ENCODE measurements at regions not wholly inside any gene's neighbourhood (a gene's known extent, or its start where the extent isn't known, plus 50 kb on each side); places are given as distances from the start of the nearest gene placed in this dataset.

DNA sequence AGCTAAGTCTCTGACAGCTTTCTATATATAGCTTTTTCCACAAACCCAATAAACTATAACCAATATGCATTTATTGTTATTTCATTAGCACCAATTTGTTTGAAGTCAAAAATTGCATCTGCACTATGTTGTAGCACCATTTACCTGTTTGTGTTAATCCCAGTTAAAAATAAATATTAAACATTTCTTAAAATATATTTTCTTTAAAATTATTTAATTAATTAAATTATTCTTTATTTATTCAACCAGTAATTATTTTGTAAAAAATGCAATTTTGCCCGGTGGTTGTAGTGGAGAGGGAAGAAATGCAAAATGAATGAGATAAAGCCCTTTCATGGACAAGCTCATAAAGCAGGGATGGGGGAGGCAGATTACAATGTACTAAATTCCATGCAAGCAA, 1257.9 kb downstream of the PCDH17 start:
- H3K27me3 ChIP-seq, result no peaks in the 10 kb centered on the region
- no peak for DNase-seq (ENCODE audit: low spot score in 2 of 2)
- H3K36me3 ChIP-seq, result no peaks in the 10 kb centered on the region
- no peaks in the 10 kb centered on the region for H3K4me1 ChIP-seq
- WGBS, 2 donors, result 52 to 64% methylated on average over 1 of the region's 1 CpG
- TF ChIP-seq POLR2A (IDR thresholded peaks at IDR 0.05), result no peak
- H3K9me3 ChIP-seq, result peaks cover 0 to 6% (median 0%) of the 10 kb centered on the region in 4 donors
- H3K27ac ChIP-seq, result no peak overlapping the region
- no peak overlapping the region for H3K4me3 ChIP-seq

DNA sequence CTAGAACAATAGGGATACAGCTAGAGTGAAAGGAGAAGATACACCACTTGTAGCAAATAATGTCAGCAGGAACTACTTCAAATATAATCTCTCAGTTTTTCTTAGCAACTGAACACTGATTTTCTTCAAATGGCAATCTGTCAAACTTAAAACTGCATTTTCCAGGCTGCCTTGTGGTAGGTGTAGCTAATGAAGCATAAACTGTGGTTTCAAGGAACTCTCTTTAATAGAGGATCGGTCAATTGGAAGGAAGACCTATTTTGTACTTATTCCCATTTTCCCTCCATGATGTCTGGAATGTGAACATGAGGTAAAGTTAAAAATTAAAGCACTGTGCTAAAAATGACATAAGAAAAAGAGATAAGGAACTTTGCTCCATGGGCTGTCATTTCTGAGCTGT, 1261.9 kb downstream of the PCDH17 start:
- WGBS, 2 donors, result 92 to 97% methylated on average over 1 of the region's 1 CpG
- TF ChIP-seq EP300 (IDR thresholded peaks at IDR 0.05), result no peak
- no peak for TF ChIP-seq CTCF (IDR thresholded peaks at IDR 0.05)
- TF ChIP-seq POLR2A (IDR thresholded peaks at IDR 0.05), result no peak
- no peaks in the 10 kb centered on the region for H3K36me3 ChIP-seq
- H3K4me1 ChIP-seq, result no peaks in the 10 kb centered on the region
- no peak overlapping the region for H3K27ac ChIP-seq
- H3K9me3 ChIP-seq, result peaks cover 0 to 6% (median 0%) of the 10 kb centered on the region in 4 donors
- DNase-seq (ENCODE audit: low spot score in 2 of 2), result no peak
- H3K27me3 ChIP-seq, result no peaks in the 10 kb centered on the region
- no peak overlapping the region for H3K4me3 ChIP-seq

- TF ChIP-seq CTCF (IDR thresholded peaks at IDR 0.05) (no peak), EP300 (IDR thresholded peaks at IDR 0.05) (no peak), POLR2A (IDR thresholded peaks at IDR 0.05) (no peak)
- Histone ChIP-seq H3K27me3 (no peaks in the 10 kb centered on the region), H3K4me1 (no peaks in the 10 kb centered on the region), H3K36me3 (no peaks in the 10 kb centered on the region), H3K9me3 (no peaks in the 10 kb centered on the region), H3K4me3 (no peak overlapping the region), H3K27ac (no peak overlapping the region)
- no peak for DNase-seq (ENCODE audit: low spot score in 2 of 2)
- 79 to 83% methylated on average over 3 of the region's 3 CpGs for WGBS, 2 donors
Observed at GRCh38 chr13:58906329-58907007, 1257.3 kb downstream of the DIAPH3 start.

GRCh38 chr13:58907347-58907746, 1256.4 kb downstream of the DIAPH3 start:
- no peak for TF ChIP-seq POLR2A (IDR thresholded peaks at IDR 0.05)
- no peak for TF ChIP-seq EP300 (IDR thresholded peaks at IDR 0.05)
- no peak for TF ChIP-seq CTCF (IDR thresholded peaks at IDR 0.05)
- Histone ChIP-seq H3K27ac (no peak overlapping the region), H3K9me3 (no peaks in the 10 kb centered on the region), H3K36me3 (no peaks in the 10 kb centered on the region), H3K4me1 (no peaks in the 10 kb centered on the region), H3K27me3 (no peaks in the 10 kb centered on the region), H3K4me3 (no peak overlapping the region)
- DNase-seq (ENCODE audit: low spot score in 2 of 2), result no peak

DNA sequence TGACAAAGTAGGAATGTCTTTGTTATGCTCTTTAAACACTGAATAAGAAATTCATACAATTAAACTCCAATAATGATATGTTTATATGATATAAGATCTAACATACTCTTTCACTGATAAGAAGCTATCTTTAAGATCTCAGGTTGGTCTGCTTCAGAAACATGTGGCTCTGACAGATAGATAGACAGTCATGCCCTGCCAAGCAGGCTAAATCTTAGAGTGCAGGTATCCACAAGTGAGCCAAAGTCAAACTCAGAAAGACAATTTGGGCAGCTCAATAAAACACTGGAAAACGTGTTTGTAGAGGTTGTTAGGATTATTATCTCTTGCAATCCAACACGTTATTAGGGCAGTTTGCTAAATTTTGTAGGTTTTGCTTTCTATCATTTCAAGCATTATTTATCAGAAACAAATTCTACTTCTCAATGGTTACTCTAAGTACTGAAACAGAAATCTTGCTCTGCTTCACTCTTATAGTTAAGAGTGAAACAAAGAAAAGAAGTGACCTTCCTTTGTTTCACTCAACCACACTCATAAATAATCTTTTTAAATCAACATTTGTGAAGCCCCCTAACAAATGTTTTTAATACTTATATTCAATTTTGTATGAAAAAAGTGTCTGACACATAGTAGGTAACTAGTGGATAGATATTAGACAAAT, 1255.6 kb downstream of the DIAPH3 start:
- Histone ChIP-seq H3K36me3 (no peaks in the 10 kb centered on the region), H3K4me1 (no peaks in the 10 kb centered on the region), H3K9me3 (no peaks in the 10 kb centered on the region), H3K4me3 (no peak overlapping the region), H3K27ac (no peak overlapping the region), H3K27me3 (no peaks in the 10 kb centered on the region)
- TF ChIP-seq POLR2A (IDR thresholded peaks at IDR 0.05) (no peak), EP300 (IDR thresholded peaks at IDR 0.05) (no peak), CTCF (IDR thresholded peaks at IDR 0.05) (no peak)
- WGBS, 2 donors, result 79 to 81% methylated on average over 2 of the region's 2 CpGs
- no peak for DNase-seq (ENCODE audit: low spot score in 2 of 2)

Data from tibial nerve (tissue), 4 donors.